Subcutaneous abdominal adipose tissue (tissue), 5 donors: ENCODE measurements at regions not wholly inside any gene's neighbourhood (a gene's known extent, or its start where the extent isn't known, plus 50 kb on each side); places are given as distances from the start of the nearest gene placed in this dataset.
"Not testable (repeated sequence)": the region's sequence is repeated elsewhere in the genome, so short reads cannot be mapped to it uniquely, and the experiment has no call there.

Source experiments
- H3K27ac ChIP-seq: one replicate; pipeline ENCODE4 v1.7.0; 2013; ENCODE audit warnings: low read depth, mild to moderate bottlenecking, inconsistent platforms, low read length, moderate library complexity
- H3K27me3 ChIP-seq, 5 donors: one replicate each; pipeline ENCODE4 v1.7.0; 2013; ENCODE audit warnings: low read length in 5 of 5, inconsistent platforms in 1 of 5; ENCODE audit not compliant: control insufficient read depth in 5 of 5, insufficient read depth in 4 of 5
- H3K36me3 ChIP-seq, 5 donors: one replicate each; pipeline ENCODE4 v1.7.0; 2013; ENCODE audit warnings: low read length in 5 of 5; ENCODE audit not compliant: control insufficient read depth in 5 of 5, insufficient read depth in 5 of 5
- H3K4me1 ChIP-seq, 5 donors: one replicate each; pipeline ENCODE4 v1.7.0; 2013; ENCODE audit warnings: low read length in 5 of 5, mild to moderate bottlenecking in 3 of 5, moderate library complexity in 1 of 5; ENCODE audit not compliant: control insufficient read depth in 5 of 5, insufficient read depth in 5 of 5
- H3K4me3 ChIP-seq, 5 donors: one replicate each; pipeline ENCODE4 v1.7.0; 2013; ENCODE audit warnings: low read length in 5 of 5, low read depth in 1 of 5
- H3K9ac ChIP-seq, 5 donors: one replicate each; pipeline ENCODE4 v1.7.0; 2013; ENCODE audit warnings: low read length in 5 of 5, mild to moderate bottlenecking in 4 of 5, moderate library complexity in 3 of 5
- H3K9me3 ChIP-seq, 5 donors: one replicate each; pipeline ENCODE4 v1.7.0; 2013; ENCODE audit warnings: low read length in 5 of 5; ENCODE audit not compliant: control insufficient read depth in 5 of 5
- donor health status: healthy.
- donor health status: healthy.
- donor health status: healthy.
- donor health status: healthy.
- donor health status: healthy.

GRCh38 chr11:23903044-23903704, 593.7 kb upstream of the LUZP2 start:
- Histone ChIP-seq H3K9me3 (peaks cover 0 to 5% (median 0%) of the 10 kb centered on the region in 5 donors), H3K9ac (no peak overlapping the region), H3K4me1 (no peaks in the 10 kb centered on the region), H3K27me3 (no peaks in the 10 kb centered on the region), H3K27ac (no peak overlapping the region), H3K4me3 (no peak overlapping the region), H3K36me3 (no peaks in the 10 kb centered on the region)

GRCh38 chr11:23919455-23919854, 577.4 kb upstream of the LUZP2 start:
- no peak overlapping the region for H3K4me3 ChIP-seq
- H3K9me3 ChIP-seq, result peaks cover 0 to 5% (median 0%) of the 10 kb centered on the region in 5 donors
- H3K4me1 ChIP-seq, result peaks cover 0 to 11% (median 0%) of the 10 kb centered on the region in 5 donors

GRCh38 chr11:23923357-23923756, 573.5 kb upstream of the LUZP2 start:
- peaks cover 0 to 5% (median 0%) of the 10 kb centered on the region in 5 donors for H3K9me3 ChIP-seq
- peaks cover 0 to 11% (median 0%) of the 10 kb centered on the region in 5 donors for H3K4me1 ChIP-seq
- no peaks in the 10 kb centered on the region for H3K27me3 ChIP-seq
- H3K9ac ChIP-seq, result no peak overlapping the region
- no peak overlapping the region for H3K27ac ChIP-seq
- no peaks in the 10 kb centered on the region for H3K36me3 ChIP-seq
- no peak overlapping the region for H3K4me3 ChIP-seq

More at GRCh38 chr11:23919455-23919854, 577.4 kb upstream of the LUZP2 start:
- Histone ChIP-seq H3K9ac (no peak overlapping the region), H3K27ac (no peak overlapping the region), H3K27me3 (no peaks in the 10 kb centered on the region), H3K36me3 (no peaks in the 10 kb centered on the region)

- H3K36me3 ChIP-seq, result no peaks in the 10 kb centered on the region
- H3K4me1 ChIP-seq, result peaks cover 0 to 7% (median 0%) of the 10 kb centered on the region in 5 donors
- no peak overlapping the region for H3K9ac ChIP-seq
- H3K27ac ChIP-seq, result no peak overlapping the region
- no peaks in the 10 kb centered on the region for H3K27me3 ChIP-seq
- peaks cover 0 to 5% (median 0%) of the 10 kb centered on the region in 5 donors for H3K9me3 ChIP-seq
- H3K4me3 ChIP-seq, result no peak overlapping the region
Observed at GRCh38 chr11:23924226-23924625, 572.6 kb upstream of the LUZP2 start.

GRCh38 chr11:23931443-23931842, 565.4 kb upstream of the LUZP2 start:
- Histone ChIP-seq H3K4me3 (no peak overlapping the region), H3K4me1 (peaks cover 0 to 6% (median 0%) of the 10 kb centered on the region in 5 donors), H3K9ac (no peak overlapping the region), H3K9me3 (no peaks in the 10 kb centered on the region), H3K27me3 (no peaks in the 10 kb centered on the region), H3K36me3 (no peaks in the 10 kb centered on the region), H3K27ac (no peak overlapping the region)

- Histone ChIP-seq H3K27me3 (no peaks in the 10 kb centered on the region), H3K27ac (no peak overlapping the region), H3K9ac (no peak overlapping the region), H3K4me1 (peaks cover 0 to 6% (median 0%) of the 10 kb centered on the region in 5 donors), H3K4me3 (no peak overlapping the region), H3K9me3 (no peaks in the 10 kb centered on the region), H3K36me3 (no peaks in the 10 kb centered on the region)
Observed at GRCh38 chr11:23932485-23932898, 564.4 kb upstream of the LUZP2 start.

- no peaks in the 10 kb centered on the region for H3K36me3 ChIP-seq
- no peak overlapping the region for H3K27ac ChIP-seq
- no peaks in the 10 kb centered on the region for H3K9me3 ChIP-seq
- no peak overlapping the region for H3K9ac ChIP-seq
- peaks cover 0 to 6% (median 0%) of the 10 kb centered on the region in 5 donors for H3K4me1 ChIP-seq
- H3K27me3 ChIP-seq, result no peaks in the 10 kb centered on the region
- H3K4me3 ChIP-seq, result no peak overlapping the region
Observed at GRCh38 chr11:23933721-23934120, 563.1 kb upstream of the LUZP2 start.

- not testable (repeated sequence) for H3K4me3 ChIP-seq, H3K36me3 ChIP-seq, H3K9ac ChIP-seq, H3K27ac ChIP-seq, H3K9me3 ChIP-seq, H3K4me1 ChIP-seq, H3K27me3 ChIP-seq
Observed at GRCh38 chr11:23934671-23935270, 562.1 kb upstream of the LUZP2 start.

- H3K9ac ChIP-seq, H3K27me3 ChIP-seq, H3K9me3 ChIP-seq, H3K36me3 ChIP-seq, H3K4me3 ChIP-seq, H3K4me1 ChIP-seq, H3K27ac ChIP-seq: not testable (repeated sequence)
Observed at GRCh38 chr11:23942117-23942815, 554.6 kb upstream of the LUZP2 start.

- H3K36me3 ChIP-seq, result no peaks in the 10 kb centered on the region
- no peak overlapping the region for H3K27ac ChIP-seq
- H3K9ac ChIP-seq, result no peak overlapping the region
- H3K4me1 ChIP-seq, result peaks cover 0 to 3% (median 0%) of the 10 kb centered on the region in 5 donors
- no peaks in the 10 kb centered on the region for H3K9me3 ChIP-seq
- H3K27me3 ChIP-seq, result no peaks in the 10 kb centered on the region
- no peak overlapping the region for H3K4me3 ChIP-seq
Observed at GRCh38 chr11:23944923-23945322, 551.9 kb upstream of the LUZP2 start.
